LNCAP (cell line): ENCODE measurements at regions not wholly inside any gene's neighbourhood (a gene's known extent, or its start where the extent isn't known, plus 50 kb on each side); places are given as distances from the start of the nearest gene placed in this dataset.

Experiments
- CTCF ChIP-seq: fragments of 450-650 bp; IDR thresholded peaks from 2 replicates; pipeline ENCODE4 v1.5.1; 2017; ENCODE audit warnings: mild to moderate bottlenecking

- TF ChIP-seq CTCF, result no peak
Observed at GRCh38 chr12:105852496-105852895, 286.3 kb downstream of the NUAK1 start.

- TF ChIP-seq CTCF, result no peak
Observed at GRCh38 chr12:105852951-105853350, 285.8 kb downstream of the NUAK1 start.

GRCh38 chr12:105854071-105854470, 284.7 kb downstream of the NUAK1 start:
- no peak for TF ChIP-seq CTCF

- no peak for TF ChIP-seq CTCF
Observed at GRCh38 chr12:105855361-105856047, 283.2 kb downstream of the NUAK1 start.

GRCh38 chr12:105856048-105856405, 282.7 kb downstream of the NUAK1 start:
- no peak for TF ChIP-seq CTCF

GRCh38 chr12:105858981-105859710, 279.6 kb downstream of the NUAK1 start:
- TF ChIP-seq CTCF, result no peak

GRCh38 chr12:105860561-105861207, 278.1 kb downstream of the NUAK1 start:
- no peak for TF ChIP-seq CTCF
